Occipital lobe (tissue), 1 donor: ENCODE measurements at regions not wholly inside any gene's neighbourhood (a gene's known extent, or its start where the extent isn't known, plus 50 kb on each side); places are given as distances from the start of the nearest gene placed in this dataset.

Source experiments
- DNase-seq: peaks from one replicate; lab custom pipeline; 2025; lab: John Stamatoyannopoulos, UW

DNA sequence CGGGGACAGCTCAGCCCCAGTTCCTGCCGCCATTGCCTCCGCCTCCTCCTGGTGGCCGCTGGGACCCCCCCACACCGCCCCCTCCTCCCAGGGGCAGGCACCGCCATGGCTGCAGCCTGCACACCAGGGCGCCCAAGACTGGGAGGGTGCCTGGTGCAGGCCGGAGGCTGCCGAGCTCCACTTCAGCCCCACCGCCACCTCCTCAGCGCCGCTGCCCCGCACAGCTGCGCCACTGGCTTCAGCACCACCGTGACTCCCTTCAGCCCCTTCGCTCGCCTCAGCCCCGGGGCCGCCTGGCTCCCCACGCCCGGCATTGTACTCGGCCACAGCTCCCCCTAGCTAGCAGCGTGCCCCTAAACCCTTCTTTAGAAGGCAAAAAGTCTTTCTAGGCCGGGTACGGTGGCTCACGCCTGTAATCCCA is 131.1 kb downstream of the CRYBB2 start:
- no peak for DNase-seq

DNA sequence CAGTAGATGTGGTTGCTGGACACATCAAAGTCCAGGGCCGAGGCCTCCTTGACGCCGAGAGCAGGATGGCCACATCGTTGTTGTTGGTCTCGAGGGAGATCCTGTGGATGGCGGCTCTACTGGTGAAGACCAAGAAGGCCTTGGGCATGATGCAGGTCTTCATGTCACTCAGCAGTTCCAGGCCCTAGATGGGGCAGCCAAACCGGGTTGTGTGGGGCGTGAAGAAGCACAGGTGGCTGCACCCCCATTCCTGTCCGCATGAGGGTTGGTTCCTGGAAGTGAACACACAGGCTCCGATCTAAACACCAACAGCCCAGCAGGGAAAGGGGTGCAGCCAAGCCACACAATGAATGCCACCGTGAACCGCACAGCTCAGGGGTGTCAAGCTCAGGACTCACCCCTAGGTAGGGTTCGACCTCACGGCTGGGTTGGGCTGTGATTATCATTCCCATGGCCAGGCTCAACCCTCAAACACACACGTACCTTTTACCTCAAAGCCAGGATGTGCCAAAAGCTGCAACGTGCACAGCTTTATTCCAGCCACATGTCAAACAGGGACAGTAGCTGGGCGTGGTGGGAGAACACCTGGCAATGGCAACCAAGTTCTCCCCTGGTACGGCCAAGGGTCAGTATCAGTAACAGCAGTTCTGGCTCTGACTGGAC is 132.3 kb downstream of the CRYBB2 start:
- DNase-seq, result no peak

DNA sequence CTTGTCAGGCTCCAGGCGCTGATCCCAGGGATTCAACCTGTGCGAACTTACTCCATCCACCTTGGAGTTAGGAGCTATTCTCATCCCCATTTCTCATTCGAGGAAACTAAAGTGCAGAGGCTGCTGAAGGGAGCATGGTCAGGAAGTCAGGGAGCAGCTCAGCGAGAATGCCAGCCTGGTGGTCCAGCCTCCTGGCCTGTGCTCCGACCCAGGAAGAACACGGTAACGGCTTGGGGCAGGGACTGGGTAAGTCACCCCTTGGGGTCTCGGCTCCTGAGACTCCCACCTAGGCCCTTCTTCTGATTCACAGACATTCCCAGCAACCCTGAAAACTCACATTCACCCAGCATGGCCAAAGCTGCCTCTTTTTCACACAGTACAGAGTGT is 132.8 kb downstream of the CRYBB2 start:
- DNase-seq, result no peak

DNA sequence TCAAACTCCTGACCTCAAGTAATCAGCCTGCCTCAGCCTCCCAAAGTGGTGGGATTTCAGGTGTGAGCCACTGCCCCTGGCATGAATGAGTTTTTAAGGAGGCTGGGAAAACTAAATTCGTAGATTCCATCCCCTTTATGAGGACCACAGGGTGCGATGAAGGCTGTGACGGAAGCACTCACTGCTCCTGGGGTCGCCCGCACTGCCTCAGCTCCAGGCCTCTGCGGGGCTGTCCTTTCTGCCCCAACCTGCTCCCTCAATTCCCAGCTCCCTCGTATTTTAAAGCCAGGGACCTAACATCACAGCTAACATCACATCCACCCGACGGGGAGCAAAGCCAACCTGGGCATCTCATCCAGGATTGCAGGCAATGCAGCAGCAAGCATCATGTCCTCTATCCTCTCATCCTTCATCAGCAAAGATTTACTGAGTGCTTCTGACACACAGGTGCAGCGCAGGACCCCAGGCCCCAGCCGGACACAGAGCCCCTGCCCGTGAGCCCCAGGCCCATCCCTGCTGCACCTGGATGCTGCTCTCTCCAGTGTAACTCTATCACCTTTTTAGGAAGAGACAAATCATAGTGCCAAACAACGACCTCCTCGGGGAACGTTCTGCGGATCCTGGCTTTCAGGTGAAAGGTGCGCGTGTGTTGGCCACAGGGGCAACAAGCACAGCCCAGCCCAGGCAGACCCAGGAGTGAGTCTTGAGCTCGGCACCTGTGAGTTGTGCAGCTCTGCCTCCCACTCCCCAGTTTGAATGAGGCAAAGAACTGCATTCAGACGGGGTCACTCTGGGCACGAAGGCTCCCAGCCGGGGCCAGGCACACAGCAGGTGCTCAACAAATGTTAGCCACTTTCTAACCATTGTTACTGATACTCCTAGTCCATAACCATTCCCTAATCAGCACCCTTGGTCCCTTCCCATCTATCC is 134.3 kb downstream of the CRYBB2 start:
- no peak for DNase-seq

DNA sequence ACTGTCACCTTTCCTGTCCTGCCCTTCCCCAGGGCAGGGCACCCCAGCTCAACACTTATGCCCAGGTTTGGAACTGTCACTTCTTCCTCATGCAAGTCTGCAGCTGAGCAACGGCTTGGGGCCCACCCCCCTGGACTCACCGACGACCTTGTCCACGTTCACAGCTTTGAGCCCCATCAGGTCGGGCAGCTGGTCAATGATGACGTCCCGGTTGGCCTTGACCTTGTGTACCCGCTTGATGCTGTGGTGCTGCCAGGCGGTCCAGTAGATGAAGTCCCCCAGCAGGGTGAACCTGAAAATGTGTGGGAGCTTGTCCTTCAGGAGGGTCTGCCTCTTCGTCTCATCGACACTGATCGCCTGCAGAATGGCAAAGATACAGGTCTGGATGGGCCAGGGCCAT is 135.0 kb downstream of the CRYBB2 start:
- no peak for DNase-seq

DNA sequence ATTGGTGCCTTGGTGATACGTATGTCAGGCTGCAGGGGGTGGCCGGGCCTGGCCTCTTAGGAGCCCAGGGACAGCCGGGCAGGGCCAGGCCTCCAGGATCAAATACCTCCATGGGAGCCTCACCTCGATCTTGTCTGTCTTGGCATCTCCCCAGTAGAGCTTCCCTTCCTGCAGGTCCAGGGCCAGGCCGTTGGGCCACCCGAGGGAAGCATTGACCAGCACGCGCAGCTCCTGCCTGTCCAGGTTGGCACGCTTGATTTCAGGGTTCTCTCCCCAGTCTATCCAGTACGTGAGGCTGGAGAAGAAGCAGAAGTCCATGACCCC is 137.7 kb downstream of the CRYBB2 start:
- DNase-seq, result no peak

DNA sequence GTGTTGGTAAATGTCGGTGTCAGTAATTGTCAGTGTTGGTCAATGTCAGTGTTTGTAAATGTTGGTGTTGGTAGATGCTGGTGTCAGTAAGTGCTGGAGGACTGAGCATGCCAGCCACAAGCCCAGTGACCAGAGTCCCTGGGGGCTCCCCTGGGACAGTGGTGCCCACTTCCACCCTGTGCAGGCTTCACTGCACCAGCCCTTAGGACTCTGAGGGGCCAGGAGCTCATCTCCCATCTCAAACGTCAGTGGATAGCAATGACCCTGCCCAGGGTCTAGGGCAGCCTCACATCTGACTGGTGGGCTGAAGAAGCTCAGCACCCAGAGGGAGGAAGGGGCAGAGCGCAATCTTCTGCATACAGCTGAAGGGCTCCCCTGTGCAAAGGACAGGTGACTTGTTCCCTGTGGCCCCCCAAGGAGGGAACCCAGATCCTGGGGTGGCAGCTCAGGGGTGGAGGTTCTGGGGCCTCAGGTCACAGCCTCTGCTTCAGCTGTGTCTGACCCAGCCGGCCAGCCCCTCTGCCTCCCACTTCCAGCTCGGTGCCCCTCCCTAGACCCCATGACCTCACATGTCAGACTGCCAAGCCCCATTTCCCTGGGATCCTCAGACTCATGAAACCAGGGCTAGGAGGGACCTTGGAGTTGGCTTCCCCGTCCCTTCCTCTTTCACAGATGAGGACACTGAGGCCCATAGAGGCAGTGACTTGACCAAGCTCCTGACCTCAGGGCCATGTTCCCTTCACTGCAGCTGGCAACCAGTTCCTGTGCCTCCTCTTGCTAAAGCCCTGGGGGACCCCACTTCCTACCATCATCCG is 138.4 kb downstream of the CRYBB2 start:
- no peak for DNase-seq

DNA sequence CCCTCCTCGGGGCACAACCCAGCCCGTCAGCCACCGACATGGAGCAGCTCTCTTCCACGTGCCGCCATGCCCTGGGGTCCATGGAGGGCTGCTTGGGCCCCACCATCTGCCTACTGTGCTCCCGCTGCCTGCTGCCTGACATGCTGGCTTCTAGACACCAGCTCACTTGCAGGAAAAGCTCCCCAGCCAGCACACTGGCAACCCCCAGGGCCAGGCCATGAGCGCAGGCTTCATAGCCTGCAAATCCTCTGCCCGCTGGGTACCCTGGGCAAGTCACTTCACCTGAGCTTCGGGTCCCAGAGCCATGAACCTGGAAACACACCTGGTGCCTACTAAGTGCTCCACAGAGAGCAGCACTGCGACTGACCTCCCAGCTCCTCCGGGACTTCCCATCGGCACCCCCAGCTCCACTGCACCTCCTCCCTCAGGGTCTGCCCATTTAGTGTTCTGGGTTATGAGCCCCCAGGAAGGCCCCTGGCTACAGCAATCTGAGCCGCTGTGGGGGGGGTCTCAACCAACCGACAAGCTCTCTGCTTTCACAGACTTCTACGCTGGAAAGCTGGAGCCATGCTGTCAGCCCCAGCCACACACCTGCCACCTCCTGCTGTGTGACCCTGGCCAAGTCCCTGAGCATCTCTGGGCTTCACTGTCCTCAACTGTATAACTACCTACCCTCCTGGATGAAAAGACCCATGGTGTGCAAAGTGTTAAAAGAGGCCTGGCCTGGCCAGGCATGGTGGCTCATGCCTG is 139.2 kb downstream of the CRYBB2 start:
- no peak for DNase-seq

DNA sequence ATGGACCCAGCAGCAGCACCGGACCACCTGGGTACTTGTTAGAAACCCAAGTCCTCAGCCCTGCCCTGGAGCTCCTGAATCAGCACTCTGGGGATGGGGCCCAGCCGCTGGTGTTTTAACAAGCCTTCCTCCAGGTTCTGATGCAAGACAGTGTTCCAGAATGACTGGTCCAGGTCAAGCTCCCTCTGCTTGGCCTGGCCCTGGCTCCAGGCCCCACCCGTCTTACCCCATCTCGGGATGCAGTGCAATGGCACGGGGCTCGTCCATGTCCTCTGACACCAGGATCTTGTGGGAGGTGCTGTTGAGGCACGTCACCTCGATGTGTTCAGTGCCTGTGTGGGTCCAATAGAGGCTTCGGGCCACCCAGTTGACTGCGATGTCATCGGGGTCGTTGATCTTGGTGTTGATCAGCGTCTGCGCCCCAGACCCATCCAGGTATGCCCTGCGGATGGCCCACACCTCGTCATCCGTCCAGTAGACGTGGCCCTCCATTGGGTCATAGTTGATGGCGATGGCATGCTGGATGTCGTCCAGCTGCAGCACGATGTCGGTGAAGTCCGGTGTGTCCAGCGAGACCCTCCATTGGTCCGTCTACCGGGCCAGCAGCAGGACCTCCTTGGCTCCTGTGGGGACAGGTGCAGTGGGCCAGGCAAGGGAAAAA is 140.3 kb downstream of the CRYBB2 start:
- no peak for DNase-seq

DNA sequence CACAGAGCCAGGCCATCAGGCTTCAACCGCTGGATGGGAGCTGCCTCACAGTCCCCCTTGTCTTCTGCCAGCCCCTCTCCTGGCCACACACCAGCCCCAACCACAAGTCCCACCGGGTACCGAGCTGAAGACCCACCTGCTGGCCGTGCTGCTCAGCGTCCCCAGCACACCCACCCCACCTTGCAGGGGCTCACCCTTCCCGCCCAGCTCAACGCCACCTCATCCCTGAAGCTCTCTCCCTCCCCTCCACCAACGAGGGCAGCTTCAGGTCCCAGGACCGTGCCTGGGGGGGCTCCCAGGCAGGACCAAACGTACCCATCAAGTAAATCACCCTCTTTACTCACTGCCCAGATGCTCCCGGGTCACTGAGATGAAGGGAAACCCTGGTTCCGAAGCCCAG is 141.0 kb downstream of the CRYBB2 start:
- no peak for DNase-seq

DNA sequence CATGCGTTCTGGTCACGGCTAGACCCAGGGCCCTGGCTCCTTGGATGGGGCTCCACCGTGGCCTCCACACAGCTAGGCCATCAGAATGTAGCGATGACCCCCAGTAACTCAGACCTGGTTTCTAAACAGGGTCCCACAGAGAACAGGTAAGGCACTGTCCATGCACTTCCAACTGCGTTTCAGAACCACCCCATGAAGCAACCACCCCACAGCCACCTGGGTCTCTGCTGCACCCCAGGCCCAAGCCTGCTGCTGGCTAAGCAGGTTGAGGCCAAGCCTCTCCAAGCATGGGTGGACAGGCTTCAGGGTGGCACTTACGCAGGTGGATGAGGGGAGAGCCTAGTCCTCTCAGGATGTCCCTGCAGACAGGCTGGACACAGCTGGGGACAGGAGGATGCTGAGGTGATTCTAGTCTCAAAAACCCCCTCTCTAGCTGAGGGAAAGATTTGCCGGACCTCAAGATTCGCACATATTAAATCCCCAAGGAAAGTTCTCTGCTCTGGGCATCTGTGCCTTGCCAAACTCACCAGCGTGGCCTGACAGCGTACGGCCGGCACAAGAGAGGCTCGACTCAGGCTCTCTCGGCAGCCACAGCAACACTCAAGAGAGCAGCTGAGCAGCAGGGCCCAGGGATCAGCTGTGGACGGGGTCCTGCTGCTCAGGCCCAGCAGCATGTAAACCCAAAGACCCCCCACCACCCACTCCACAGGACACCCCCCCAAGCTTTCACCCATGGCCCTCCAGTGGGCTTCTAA is 141.6 kb downstream of the CRYBB2 start:
- DNase-seq, result no peak

DNA sequence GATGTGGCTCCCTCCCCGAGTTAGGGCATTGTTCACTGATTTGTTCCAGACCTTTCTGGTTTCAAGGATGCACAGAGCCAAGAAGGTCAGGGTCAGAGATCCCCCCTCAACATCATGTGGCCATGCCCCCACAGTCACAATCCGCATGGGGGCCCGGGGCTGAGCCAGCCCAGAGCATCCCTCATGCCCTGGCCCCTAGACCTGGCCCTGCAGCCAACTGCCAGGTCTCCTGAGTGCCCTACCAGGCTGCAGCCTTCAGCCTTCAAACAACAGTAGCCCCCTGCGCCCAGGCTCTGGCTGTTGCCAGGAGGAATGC is 142.4 kb downstream of the CRYBB2 start:
- no peak for DNase-seq

DNA sequence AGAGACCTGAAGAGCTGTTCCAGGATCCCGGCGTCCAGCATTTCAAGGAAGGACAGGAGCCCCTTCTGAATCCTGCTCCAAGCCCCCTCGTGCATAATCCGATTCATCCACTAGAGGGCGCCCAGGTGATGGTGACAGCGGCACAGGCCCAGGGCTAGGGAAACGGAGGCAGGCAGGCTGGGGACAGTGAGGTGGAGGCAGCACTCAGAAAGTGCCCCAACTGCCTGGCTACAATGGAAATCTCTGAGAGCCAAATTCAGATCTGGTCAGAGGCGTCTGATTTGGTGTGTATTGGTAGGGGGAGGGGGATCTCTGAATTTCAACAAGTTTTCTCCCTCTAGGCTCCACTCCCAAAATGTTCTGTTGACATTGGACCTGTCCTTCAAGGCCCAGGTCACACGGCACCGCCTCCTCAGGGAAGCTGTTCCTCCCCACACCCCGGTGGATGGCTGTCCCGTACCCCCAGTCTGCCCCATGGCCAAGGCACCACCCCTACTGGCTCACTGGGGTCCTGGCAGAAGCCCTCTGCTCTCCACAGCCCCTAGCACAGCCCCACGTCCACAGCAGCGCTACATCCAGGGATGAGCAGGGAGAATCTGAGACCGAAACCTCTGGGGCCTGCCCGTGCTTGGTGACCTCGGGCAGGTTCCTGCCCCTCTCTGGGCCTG is 142.9 kb downstream of the CRYBB2 start:
- peak; percentile 27 for DNase-seq

DNA sequence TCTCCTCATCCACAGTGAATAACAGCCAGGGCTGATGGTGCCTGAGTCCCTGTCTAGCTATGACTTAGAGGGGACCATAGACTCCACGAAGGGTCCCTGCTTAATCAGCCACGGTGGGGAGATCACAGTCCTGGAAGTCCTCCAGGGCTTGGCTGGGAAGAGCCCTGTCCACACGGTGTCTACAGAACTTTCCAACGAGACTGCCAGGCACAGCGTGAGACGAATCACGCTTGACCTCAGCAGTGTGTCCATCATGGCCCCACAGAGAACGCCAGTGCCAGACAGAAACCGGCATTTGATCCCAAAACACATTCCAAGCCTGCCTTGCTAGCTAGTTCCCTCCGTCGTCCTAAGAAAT is 143.4 kb downstream of the CRYBB2 start:
- no peak for DNase-seq

DNA sequence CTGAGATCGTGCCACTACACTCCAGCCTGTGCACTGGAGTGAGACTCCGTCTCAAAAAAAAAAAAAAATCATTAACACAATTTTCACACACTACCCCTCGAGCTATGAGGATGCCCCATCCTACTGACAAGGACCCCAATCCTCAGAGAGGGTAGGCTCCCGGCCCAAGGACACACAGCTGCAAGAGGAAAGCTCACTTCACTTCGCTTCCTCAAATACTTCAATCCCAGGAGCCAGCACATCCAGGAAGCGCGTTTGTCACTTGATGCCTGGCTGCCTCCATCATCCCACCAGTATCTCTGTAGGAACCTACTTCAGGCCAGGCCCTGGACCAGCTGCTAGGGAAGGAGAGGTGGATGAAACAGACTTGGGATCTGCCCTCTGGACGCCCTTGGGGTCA is 144.0 kb downstream of the CRYBB2 start:
- no peak for DNase-seq

DNA sequence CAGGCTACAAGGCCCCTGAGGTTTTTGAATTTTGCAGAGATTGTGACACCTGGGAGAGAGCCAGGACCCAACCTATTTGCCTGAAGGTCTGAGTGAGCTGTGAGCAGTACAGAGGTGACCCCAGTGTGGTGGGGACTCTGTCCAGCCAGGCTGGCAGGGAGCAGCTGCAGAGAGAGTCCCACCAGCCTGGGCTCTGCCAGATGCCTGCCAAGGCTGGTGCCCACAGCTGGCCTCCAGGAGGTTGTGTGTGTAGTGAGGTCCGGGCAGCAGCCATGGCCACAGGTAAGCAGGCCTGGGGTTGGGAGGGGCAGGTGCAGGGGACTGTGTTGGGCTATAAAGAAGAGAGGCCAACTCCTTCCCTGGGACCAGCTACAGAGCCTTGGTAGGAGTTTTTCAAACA is 144.8 kb downstream of the CRYBB2 start:
- DNase-seq, result no peak

DNA sequence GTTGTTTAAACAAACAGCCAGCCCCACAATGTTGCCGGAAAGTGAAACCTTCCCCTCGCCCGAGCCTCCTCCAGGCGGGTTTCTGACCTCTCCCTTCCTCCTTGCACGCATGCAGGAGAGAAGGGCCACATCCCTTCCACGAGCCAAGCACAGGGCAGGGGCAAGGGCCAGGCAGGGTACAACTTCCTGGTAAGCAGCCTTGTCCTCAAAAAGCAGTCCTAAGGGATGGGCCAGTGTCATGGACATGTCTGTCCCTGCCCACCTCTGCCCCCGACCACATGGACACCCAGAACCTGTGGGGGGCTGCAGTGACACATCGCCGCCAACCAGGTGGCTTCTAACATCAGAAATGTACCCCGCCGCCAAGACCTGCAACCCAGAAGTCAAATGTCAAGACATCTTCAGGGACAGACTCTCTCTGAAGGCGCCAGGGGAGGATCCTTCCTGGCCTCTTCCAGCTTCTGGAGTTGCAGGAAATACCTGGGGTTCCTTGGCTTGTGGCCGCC is 145.3 kb downstream of the CRYBB2 start:
- DNase-seq, result no peak

DNA sequence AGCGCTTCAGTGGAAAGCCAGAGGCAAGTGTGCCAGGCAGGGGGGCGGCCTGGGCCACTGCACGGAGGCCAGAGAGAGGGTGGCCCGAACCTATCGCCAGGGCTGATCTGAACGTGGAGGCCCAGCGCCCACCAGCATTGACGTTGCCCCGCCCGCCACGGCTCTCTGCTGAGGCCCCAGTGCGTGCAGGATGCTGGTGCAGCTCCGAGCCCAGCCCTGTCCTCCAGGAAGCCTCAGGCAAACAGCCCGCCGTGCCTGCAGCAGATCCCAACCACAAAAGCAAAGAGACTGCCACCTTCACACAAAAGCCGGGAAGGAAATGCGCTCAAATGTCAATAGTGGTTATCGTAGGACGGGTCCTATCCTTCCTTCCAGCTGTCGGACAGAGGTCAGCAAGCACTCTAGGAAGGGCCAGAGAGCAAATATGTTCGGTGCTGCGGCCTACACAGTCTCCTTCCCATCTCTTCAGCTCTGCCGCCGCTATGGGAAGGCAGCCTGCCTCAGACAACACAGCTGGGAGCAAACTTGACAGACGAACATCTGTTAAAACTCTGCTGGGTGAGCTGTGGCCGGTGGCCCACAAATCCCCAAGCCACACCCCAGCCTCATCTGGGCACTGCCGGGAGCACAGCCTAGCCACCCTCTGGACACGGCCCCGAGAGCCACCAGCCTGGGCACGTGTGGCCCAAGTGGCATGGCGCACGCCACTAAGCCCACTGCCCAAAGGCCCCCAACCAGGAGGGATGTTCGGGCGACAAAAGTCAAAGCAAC is 146.2 kb downstream of the CRYBB2 start:
- DNase-seq, result no peak

DNA sequence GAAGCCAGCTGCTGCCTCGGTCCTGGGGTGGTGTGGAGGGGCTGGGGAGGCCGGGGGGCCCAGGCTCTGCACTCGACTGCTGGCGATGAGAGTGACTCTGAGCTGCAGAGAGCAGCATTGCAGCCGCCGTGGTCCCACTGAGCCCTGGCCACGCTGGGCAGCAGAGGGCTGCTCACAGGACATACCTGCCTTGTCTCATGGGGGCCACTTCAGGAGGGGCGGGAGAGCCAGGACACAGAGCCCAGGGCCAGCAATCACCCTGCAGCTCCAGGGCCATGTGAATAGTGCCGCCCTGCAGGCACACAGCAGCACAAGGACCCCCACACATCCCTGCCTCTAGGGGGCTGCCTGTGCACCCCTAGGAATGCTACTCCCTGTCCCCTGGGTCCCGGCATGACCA is 147.0 kb downstream of the CRYBB2 start:
- no peak for DNase-seq
